Omental fat pad (tissue), 3 donors: ENCODE measurements at regions not wholly inside any gene's neighbourhood (a gene's known extent, or its start where the extent isn't known, plus 50 kb on each side); places are given as distances from the start of the nearest gene placed in this dataset.

Experiments used
- ATAC-seq: fragments of 150-250 bp; one replicate; pipeline ENCODE4 v1.9.1; 2016; ENCODE audit warnings: mild to moderate bottlenecking, moderate library complexity; ENCODE audit not compliant: low FRiP score
- DNase-seq: peaks from one replicate; pipeline ENCODE4 v3.0.0-alpha.2; 2019; ENCODE audit warnings: low spot score
- TF ChIP-seq, protein P1 (sequence below), 3 donors: fragments of 450-650 bp; IDR thresholded peaks; one replicate each; pipeline ENCODE4 v1.5.1; 2016 to 2017; ENCODE audit warnings: antibody characterized with exemption in 3 of 3, mild to moderate bottlenecking in 3 of 3, moderate library complexity in 2 of 3

DNA sequence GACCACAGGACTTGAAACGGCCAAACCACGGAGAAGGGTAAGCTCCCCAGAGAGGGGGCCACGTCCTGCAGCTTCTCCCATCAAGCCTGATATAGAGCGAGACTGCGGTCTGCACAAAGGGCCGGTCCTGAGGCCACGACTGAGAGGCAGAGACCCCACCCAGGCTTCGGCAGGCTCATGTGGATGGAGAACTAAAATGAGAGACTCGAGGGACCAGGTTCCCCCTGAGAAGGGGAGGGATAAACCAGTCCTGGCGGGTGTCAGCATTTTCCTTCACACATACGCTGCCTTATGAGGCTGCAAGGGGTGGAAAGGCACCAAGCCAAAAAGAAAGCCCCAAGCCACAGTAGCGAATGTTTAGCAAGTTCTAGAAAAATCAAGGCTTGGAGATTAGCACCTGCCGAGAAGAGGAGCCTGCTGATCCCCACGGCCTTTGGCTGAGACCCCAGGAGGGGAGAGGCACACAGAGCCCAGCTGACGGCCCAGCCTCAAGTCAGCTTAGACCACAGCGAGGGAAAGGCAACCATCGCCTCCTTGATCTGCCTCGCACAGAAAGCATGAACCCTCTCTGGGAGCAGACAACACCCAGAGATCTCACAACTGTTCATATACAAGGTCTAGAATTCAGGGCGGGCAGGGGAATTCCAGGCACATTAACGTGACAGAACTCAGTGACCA lies 92.6 kb upstream of the RNF32 start:
- TF ChIP-seq, protein P1, sequence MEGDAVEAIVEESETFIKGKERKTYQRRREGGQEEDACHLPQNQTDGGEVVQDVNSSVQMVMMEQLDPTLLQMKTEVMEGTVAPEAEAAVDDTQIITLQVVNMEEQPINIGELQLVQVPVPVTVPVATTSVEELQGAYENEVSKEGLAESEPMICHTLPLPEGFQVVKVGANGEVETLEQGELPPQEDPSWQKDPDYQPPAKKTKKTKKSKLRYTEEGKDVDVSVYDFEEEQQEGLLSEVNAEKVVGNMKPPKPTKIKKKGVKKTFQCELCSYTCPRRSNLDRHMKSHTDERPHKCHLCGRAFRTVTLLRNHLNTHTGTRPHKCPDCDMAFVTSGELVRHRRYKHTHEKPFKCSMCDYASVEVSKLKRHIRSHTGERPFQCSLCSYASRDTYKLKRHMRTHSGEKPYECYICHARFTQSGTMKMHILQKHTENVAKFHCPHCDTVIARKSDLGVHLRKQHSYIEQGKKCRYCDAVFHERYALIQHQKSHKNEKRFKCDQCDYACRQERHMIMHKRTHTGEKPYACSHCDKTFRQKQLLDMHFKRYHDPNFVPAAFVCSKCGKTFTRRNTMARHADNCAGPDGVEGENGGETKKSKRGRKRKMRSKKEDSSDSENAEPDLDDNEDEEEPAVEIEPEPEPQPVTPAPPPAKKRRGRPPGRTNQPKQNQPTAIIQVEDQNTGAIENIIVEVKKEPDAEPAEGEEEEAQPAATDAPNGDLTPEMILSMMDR (IDR thresholded peaks at IDR 0.05) = no peak
- no peak for DNase-seq
- no peak for ATAC-seq

DNA sequence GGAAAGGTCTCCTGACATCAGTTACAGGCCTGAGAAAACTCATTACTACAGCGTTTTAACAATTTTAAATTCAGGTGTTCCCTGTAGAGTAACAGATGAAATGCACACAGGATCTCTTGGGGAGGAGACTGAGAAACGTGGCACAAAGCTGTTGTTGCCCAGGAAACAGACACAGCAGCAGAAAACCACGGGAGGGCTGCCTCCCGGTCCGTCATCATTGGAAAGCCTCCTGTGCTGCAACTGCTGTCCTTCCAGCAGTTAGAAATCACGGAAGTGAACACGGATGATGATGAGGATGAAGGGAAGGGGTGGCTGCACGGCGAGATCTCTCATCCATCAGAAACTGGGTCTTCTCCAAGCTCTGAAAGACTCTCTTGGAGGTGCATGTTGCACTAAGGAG lies 94.6 kb upstream of the RNF32 start:
- TF ChIP-seq, protein P1 (IDR thresholded peaks at IDR 0.05) = no peak
- DNase-seq (no peak), ATAC-seq (no peak)

DNA sequence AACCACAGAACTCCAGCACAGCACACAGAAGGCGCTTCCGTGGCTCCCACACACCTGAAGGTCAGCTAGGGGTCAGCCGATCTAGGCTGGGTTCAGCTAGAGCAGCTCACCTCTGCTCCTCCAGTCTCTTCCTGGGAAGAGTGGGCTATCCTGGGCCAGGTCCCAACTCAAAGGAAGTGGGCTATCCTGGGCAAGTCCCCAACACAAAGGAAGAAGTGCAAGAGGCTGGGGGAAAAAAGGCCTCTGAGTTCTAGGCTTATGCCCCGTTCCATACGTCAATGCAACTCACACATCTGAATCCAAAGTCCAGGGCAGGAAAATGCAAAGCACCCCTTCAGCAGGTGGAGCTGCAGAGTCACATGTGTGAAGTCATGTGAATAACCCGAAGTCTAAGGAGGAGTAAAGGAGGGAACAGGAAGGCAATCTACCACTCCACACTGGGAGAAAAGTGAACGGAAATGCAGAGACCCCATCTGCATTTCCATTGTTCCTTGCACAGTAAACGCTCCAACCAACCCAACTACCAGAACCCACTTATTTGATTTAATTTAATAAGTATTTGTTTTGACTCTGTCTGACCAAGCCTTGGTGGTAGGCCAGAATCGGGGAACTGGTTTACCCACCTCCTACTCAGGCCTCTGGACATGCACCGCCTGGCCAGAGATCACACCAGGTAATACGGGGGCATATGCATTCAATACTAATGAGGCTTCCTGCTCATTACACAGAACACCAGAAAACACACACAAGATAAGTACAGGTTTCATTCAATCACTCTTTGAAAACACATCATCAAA lies 95.5 kb upstream of the RNF32 start:
- TF ChIP-seq, protein P1 (IDR thresholded peaks at IDR 0.05) = no peak
- no peak for ATAC-seq

DNA sequence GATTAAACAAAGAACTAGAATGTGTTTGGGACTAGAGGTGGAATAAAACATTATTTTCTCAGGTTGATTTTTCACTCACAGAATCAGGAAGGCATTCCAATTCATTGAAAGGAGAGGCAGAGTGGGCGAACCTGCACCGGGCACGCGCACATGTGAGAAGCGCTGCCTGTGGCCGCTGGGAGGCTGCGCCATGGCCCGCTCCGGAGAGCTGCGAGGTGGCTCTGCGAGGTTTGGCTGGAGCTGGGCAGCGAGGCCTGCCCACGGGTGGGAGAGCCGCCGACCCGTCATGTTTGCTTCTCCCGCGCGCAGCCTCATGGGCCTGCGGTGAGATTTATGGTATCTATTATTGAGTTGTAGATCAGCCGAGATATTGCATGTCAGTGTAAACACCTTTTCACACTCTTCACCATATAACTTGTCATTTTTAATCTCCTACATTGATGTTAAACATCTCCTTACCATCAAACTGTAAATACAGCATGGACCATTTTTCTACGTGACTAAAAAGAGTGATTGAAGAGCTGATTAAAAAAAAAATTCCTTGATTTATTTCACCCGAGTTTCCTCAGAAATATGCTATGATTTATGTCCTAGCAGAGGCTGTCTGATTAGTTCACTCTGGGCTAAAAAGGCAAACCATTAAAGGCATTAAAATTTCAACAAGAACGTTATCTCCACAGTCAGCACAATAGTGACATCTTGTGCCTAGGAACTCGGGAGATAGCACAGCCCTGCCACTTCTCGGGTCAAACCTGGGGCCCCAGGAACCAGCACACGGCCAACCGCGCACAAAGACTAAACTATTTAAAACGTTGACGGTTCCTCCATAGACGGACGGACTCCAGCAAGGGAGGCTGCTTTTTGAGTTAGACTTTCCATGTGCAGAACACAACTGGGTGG lies 96.6 kb upstream of the RNF32 start:
- TF ChIP-seq, protein P1 (IDR thresholded peaks at IDR 0.05) = no peak
- DNase-seq (no peak), ATAC-seq (no peak)

More for the DNA sequence above, 95.5 kb upstream of the RNF32 start:
- DNase-seq = no peak

DNA sequence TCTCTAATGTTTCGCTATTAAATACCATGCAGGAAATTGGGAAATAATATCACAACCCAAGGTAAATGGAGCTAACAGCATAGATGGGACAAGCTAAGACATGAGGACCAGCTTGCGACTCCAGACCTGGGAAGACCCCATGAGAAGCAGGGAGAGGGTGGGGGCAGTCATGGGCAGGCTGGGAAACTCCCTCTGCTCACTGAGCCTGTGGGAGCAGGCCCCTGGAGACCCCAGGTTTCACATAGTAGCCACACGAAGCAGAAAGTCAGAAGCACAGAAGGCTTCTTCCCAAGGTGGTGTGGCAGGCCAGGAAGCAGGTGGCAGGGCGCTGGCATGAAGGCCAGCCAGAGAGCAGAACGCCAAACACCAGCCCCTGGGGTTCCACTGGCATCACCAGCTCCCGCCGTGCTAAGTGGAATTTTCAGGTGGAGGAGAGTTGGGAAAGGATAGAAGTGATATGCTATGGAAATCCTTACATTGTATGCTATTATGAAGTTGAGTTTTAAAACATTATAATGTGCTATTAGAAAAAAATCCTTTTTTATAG lies 99.9 kb upstream of the RNF32 start:
- DNase-seq = no peak
- no peak for ATAC-seq
- TF ChIP-seq, protein P1 (IDR thresholded peaks at IDR 0.05) = no peak

DNA sequence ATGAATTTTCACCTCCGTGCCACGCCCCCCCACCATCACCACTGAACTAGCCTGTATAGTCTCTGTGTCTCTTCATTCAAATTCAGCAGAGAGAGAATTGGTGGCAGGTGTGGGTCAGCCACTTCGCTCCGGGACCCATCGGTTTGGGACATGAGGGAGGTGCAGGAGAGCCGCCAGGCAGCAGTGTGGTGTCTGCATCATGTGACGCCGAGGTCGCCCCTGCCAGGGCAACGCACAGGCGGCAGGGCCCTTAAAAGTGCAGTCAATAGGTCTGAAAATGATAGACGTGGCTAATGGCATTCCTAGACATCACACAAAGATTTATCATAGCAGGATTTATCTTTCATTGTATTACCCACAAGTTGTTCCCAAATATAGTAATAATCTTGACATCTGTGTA lies 100.6 kb upstream of the RNF32 start:
- DNase-seq = no peak
- TF ChIP-seq, protein P1 (IDR thresholded peaks at IDR 0.05) = no peak
- ATAC-seq = no peak
